GM23338 (cell line): ENCODE measurements at regions not wholly inside any gene's neighbourhood (a gene's known extent, or its start where the extent isn't known, plus 50 kb on each side); places are given as distances from the start of the nearest gene placed in this dataset.

Experiments
- CREB1 ChIP-seq: fragments of 250-450 bp; sonication (Bioruptor Pico); IDR thresholded peaks from 2 replicates; pipeline ENCODE4 v1.5.0; 2020; ENCODE audit warnings: low read depth, mild to moderate bottlenecking, moderate library complexity
- ETS1 ChIP-seq: IDR thresholded peaks from 2 replicates; pipeline ENCODE4 v1.6.1; 2016; ENCODE audit warnings: antibody characterized with exemption
- EZH2 ChIP-seq: fragments of 200-600 bp; sonication (generic); IDR thresholded peaks from one replicate; pipeline ENCODE4 v1.8.0; 2017; ENCODE audit warnings: antibody characterized with exemption, mild to moderate bottlenecking, low read depth; ENCODE audit not compliant: unreplicated experiment
- EZH2phosphoT487 ChIP-seq: fragments of 200-600 bp; sonication (generic); IDR thresholded peaks from one replicate; pipeline ENCODE4 v1.8.1; 2018; ENCODE audit warnings: antibody characterized with exemption; ENCODE audit not compliant: unreplicated experiment
- JUNB ChIP-seq: IDR thresholded peaks from one replicate; pipeline ENCODE4 v1.6.1; 2016; ENCODE audit warnings: antibody characterized with exemption; ENCODE audit not compliant: unreplicated experiment
- NANOG ChIP-seq: IDR thresholded peaks from 2 replicates; pipeline ENCODE4 v1.6.1; 2016; ENCODE audit warnings: antibody characterized with exemption, borderline replicate concordance
- POLR2AphosphoS5 ChIP-seq: IDR thresholded peaks from 2 replicates; pipeline ENCODE4 v1.6.1; 2016; ENCODE audit warnings: antibody characterized with exemption, low read depth
- STAT1 ChIP-seq: IDR thresholded peaks from one replicate; pipeline ENCODE4 v1.6.1; 2016; ENCODE audit warnings: antibody characterized with exemption; ENCODE audit not compliant: unreplicated experiment
- ZNF114 ChIP-seq: fragments of 250-450 bp; sonication (Bioruptor Pico); IDR thresholded peaks from 2 replicates; pipeline ENCODE4 v1.5.0; 2020; ENCODE audit warnings: mild to moderate bottlenecking, moderate library complexity
- ZNF331 ChIP-seq: fragments of 250-450 bp; sonication (Bioruptor Pico); IDR thresholded peaks from 2 replicates; pipeline ENCODE4 v1.5.0; 2020; ENCODE audit warnings: low read depth, mild to moderate bottlenecking, moderate library complexity
- TF ChIP-seq, protein P1 (sequence below): fragments of 250-450 bp; sonication (Bioruptor Pico); IDR thresholded peaks from 2 replicates; pipeline ENCODE4 v1.5.0; 2020; ENCODE audit warnings: mild to moderate bottlenecking, moderate library complexity
- TF ChIP-seq, protein P2 (sequence below), 2 experiments: fragments of 200-600 bp in 1 of 2; sonication (generic) in 1 of 2; conservative IDR thresholded peaks; 2 replicates each; pipeline versions ENCODE4 v1.5.1 to v1.6.1; 2016 to 2017; ENCODE audit warnings: antibody characterized with exemption in 2 of 2, low read depth in 2 of 2, mild to moderate bottlenecking in 2 of 2, moderate library complexity in 1 of 2

DNA sequence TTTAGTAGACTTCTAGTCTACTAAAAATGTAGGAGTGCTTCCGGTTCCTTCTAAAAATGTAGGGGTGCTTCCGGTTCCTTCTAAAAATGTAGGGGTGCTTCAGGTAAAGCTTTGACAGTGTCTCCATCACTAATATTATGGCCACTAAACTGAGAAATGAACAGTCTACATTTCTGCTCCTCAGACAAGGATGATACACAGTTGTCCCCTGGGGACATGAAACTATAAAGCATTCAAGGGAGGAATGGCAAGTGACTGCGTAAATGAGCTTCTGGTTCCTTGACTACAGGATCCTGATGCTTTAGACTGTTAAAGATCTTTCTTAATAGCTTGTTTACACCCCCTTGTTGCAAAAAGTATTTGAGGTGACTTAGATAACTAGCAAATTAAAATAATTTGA is 53.9 kb upstream of the SLC9A9 start (continued):
- TF ChIP-seq, protein P1, sequence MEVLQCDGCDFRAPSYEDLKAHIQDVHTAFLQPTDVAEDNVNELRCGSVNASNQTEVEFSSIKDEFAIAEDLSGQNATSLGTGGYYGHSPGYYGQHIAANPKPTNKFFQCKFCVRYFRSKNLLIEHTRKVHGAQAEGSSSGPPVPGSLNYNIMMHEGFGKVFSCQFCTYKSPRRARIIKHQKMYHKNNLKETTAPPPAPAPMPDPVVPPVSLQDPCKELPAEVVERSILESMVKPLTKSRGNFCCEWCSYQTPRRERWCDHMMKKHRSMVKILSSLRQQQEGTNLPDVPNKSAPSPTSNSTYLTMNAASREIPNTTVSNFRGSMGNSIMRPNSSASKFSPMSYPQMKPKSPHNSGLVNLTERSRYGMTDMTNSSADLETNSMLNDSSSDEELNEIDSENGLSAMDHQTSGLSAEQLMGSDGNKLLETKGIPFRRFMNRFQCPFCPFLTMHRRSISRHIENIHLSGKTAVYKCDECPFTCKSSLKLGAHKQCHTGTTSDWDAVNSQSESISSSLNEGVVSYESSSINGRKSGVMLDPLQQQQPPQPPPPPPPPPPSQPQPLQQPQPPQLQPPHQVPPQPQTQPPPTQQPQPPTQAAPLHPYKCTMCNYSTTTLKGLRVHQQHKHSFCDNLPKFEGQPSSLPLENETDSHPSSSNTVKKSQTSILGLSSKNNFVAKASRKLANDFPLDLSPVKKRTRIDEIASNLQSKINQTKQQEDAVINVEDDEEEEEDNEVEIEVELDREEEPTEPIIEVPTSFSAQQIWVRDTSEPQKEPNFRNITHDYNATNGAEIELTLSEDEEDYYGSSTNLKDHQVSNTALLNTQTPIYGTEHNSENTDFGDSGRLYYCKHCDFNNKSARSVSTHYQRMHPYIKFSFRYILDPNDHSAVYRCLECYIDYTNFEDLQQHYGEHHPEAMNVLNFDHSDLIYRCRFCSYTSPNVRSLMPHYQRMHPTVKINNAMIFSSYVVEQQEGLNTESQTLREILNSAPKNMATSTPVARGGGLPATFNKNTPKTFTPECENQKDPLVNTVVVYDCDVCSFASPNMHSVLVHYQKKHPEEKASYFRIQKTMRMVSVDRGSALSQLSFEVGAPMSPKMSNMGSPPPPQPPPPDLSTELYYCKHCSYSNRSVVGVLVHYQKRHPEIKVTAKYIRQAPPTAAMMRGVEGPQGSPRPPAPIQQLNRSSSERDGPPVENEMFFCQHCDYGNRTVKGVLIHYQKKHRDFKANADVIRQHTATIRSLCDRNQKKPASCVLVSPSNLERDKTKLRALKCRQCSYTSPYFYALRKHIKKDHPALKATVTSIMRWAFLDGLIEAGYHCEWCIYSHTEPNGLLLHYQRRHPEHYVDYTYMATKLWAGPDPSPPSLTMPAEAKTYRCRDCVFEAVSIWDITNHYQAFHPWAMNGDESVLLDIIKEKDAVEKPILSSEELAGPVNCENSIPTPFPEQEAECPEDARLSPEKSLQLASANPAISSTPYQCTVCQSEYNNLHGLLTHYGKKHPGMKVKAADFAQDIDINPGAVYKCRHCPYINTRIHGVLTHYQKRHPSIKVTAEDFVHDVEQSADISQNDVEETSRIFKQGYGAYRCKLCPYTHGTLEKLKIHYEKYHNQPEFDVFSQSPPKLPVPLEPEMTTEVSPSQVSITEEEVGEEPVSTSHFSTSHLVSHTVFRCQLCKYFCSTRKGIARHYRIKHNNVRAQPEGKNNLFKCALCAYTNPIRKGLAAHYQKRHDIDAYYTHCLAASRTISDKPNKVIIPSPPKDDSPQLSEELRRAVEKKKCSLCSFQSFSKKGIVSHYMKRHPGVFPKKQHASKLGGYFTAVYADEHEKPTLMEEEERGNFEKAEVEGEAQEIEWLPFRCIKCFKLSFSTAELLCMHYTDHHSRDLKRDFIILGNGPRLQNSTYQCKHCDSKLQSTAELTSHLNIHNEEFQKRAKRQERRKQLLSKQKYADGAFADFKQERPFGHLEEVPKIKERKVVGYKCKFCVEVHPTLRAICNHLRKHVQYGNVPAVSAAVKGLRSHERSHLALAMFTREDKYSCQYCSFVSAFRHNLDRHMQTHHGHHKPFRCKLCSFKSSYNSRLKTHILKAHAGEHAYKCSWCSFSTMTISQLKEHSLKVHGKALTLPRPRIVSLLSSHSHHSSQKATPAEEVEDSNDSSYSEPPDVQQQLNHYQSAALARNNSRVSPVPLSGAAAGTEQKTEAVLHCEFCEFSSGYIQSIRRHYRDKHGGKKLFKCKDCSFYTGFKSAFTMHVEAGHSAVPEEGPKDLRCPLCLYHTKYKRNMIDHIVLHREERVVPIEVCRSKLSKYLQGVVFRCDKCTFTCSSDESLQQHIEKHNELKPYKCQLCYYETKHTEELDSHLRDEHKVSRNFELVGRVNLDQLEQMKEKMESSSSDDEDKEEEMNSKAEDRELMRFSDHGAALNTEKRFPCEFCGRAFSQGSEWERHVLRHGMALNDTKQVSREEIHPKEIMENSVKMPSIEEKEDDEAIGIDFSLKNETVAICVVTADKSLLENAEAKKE = no peak
- TF ChIP-seq, protein P2, sequence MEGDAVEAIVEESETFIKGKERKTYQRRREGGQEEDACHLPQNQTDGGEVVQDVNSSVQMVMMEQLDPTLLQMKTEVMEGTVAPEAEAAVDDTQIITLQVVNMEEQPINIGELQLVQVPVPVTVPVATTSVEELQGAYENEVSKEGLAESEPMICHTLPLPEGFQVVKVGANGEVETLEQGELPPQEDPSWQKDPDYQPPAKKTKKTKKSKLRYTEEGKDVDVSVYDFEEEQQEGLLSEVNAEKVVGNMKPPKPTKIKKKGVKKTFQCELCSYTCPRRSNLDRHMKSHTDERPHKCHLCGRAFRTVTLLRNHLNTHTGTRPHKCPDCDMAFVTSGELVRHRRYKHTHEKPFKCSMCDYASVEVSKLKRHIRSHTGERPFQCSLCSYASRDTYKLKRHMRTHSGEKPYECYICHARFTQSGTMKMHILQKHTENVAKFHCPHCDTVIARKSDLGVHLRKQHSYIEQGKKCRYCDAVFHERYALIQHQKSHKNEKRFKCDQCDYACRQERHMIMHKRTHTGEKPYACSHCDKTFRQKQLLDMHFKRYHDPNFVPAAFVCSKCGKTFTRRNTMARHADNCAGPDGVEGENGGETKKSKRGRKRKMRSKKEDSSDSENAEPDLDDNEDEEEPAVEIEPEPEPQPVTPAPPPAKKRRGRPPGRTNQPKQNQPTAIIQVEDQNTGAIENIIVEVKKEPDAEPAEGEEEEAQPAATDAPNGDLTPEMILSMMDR (conservative IDR thresholded peaks at IDR 0.05; ENCODE audit: low read depth in 2 of 2) = no peak
- no peak for TF ChIP-seq EZH2phosphoT487
- no peak for TF ChIP-seq CREB1
- TF ChIP-seq STAT1 = no peak
- TF ChIP-seq ETS1 = no peak
- TF ChIP-seq JUNB = no peak
- no peak for TF ChIP-seq POLR2AphosphoS5
- TF ChIP-seq EZH2 = no peak
- TF ChIP-seq NANOG = no peak
- TF ChIP-seq ZNF114 (CRISPR knock-in tag) = no peak
- no peak for TF ChIP-seq ZNF331 (CRISPR knock-in tag)
